NCI-H2171 (cell line): ENCODE measurements at regions not wholly inside any gene's neighbourhood (a gene's known extent, or its start where the extent isn't known, plus 50 kb on each side); places are given as distances from the start of the nearest gene placed in this dataset.

ENCODE experiments used
- DNase-seq: peaks from one replicate; lab custom pipeline; 2025; lab: John Stamatoyannopoulos, UW

GRCh38 chr14:38111046-38111445, 96.7 kb upstream of the SSTR1 start:
- DNase-seq = no peak

DNA sequence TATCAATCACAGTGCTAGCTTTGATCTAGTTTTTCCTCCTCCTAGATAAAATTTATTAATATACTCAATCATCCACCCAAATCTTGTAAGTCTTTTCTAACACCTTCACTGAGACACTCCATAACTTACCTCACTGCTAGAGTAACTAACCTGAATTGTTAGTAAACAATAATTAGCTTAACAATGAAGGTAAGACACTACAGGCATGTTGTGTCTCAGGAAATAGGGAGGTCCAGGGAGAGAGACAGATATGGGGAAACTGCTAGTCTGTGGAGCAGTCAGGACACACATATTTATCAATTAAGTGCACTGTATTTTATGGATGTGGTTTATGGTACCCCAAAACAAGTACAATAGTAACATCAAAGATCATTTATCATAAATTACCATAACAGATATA, 94.2 kb upstream of the SSTR1 start:
- no peak for DNase-seq

- DNase-seq = no peak
These were observed 90.8 kb upstream of the SSTR1 start for GRCh38 chr14:38116895-38117294.

DNA sequence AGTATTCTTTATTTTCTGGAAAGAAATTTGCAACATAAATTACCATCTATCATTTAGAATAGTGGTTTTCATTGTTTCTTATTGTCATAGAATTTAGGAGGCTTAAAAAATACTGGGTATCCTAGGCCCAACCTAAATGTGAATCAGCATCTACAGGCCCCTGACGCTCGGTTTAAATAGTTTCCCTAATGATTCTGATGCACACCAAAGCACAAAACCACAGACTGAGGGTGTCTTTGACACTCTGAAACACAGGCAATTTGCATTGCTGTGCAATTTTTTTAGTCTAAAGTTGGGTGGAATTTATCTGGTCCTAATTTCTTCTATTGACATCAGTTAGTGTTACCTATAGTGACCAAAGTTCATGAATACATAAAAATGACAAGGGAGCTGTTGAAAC, 87.6 kb upstream of the SSTR1 start:
- DNase-seq = no peak

- DNase-seq = no peak
These were observed 86.2 kb upstream of the SSTR1 start for GRCh38 chr14:38121320-38122020.

GRCh38 chr14:38122241-38122640, 85.5 kb upstream of the SSTR1 start:
- DNase-seq = no peak

- DNase-seq = no peak
These were observed 83.2 kb upstream of the SSTR1 start for GRCh38 chr14:38124506-38124905.

DNA sequence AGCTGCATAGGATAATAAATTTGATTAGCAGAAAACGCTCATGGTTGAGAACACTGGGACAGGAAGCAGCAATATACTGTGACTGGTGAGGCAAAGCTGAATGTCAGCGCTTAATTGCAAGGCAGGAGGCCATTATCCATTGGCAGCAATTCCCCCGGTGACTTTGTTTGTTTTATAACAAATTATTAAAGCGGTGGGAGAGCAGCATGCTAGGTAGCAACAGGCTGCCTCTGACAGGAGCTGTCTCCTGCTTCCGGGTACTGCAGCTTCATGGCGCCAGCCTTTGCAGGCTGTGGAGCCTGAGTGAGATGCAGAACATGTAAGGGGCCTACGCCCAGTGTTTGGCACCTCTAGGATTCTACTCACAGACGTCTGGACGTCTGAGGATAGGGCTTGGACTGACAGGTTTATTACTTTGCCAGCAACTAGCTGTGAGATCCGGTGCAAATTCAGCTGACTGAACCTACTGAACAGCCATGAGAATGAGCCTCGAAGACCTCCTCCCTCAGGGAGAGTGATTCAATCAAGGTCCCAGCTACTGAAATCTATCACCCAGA, 82.1 kb upstream of the SSTR1 start:
- DNase-seq = no peak

- no peak for DNase-seq
These were observed 80.3 kb upstream of the SSTR1 start for GRCh38 chr14:38127356-38127755.

- DNase-seq = no peak
These were observed 79.9 kb upstream of the SSTR1 start for GRCh38 chr14:38127784-38128183.

- no peak for DNase-seq
These were observed 79.1 kb upstream of the SSTR1 start for GRCh38 chr14:38128640-38129039.

DNA sequence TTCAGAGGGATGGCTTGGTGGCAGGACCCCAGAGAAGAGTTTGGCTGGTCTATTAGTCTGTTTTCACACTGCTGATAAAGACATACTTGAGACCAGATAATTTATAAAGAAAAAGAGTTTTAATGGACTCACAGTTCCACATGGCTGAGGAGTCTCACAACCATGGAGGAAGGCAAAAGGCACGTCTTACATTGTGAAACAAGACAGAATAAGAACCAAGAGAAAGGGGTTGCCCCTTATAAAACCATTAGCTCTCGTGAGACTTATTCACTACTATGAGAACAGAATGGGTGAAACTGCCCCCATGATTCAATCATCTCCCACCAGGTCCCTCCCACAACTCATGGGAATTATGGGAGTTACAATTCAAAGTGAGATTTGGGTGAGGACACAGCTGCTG, 78.5 kb upstream of the SSTR1 start:
- no peak for DNase-seq

GRCh38 chr14:38129705-38130104, 78.0 kb upstream of the SSTR1 start:
- DNase-seq = no peak

- no peak for DNase-seq
These were observed 73.2 kb upstream of the SSTR1 start for GRCh38 chr14:38134416-38135030.

DNA sequence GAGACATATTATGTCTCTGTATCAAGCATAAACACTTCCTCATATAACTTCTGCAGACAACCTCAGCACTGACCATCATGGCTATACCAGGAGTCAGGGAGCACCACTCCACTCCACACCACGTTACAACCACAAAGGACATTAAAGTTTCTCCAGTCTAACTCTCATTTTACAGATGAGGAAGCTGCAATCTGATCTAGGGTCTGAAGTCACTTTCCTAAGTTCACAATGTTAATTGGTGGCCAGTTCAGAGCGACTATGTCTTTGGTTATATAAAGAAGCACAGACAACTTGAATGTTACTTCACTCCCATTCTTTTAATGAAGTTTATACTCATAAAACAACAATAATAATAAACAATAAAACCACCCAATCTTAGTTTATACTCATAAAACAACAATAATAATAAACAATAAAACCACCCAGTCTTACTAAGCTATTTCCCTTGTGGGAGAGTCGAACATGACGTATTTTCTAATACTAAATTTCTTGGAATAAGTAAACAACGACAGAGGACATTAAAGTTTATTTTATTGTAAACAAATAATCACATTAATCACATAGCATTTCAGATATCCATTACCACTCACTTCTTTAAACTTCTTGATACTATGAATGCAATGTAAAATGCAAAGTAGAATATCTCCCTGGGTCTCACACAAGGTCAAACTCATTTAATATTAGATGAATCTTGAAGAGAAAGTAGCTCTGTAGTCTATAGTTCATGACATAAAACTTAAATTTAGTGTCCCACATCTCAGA, 72.4 kb upstream of the SSTR1 start:
- no peak for DNase-seq

- no peak for DNase-seq
These were observed 70.7 kb upstream of the SSTR1 start for GRCh38 chr14:38137005-38137404.

DNA sequence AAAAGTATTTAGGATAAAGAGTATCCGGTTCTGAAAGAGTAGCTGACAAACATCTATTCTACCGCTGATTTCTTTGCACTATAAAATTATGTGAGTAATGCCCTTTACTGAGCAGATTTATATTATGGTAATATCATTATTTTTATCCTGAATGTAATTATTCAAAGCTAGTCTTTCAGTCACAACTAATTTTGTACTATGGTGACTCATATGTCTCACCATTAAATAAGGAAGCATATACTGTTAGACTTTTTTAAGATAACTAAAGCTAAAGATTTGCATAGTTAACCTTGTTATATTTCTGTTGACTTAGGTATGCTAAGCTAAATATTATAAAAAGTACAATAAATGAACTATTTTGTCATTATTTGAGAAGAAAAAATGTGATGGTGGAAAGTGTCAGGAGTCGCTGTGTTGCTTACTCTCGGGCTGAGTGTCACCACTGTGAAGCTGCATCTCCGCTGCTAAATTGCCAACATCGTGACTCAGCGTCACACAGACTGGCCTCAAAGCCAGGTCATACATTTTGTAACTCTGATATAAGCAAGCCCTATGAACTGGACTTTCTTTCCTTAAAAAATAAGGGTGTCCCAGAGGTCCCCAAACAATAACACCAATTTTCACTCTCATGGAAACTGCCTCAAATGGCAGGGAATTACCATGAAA, 69.1 kb upstream of the SSTR1 start:
- DNase-seq = no peak

- DNase-seq = no peak
These were observed 67.8 kb upstream of the SSTR1 start for GRCh38 chr14:38139926-38140325.

DNA sequence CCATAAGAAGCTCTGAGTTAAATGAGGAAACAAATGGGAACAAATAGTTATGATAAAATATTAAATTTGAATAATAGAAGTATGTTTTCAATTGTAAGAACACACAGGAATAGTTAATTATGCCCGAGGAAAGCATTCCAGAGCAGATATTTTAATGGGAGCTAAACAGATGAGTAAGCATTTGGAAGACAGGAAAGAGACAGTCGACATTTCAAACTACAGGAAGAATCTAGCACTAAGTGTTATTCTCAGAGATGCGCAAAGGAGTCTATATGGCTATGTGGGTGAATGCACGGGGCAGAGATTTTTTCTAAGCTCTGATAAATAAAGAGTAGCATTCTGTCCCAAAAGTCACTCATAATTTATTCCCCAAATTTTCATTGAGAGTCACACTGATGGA, 64.5 kb upstream of the SSTR1 start:
- no peak for DNase-seq

GRCh38 chr14:38143659-38144505, 63.8 kb upstream of the SSTR1 start:
- no peak for DNase-seq

DNA sequence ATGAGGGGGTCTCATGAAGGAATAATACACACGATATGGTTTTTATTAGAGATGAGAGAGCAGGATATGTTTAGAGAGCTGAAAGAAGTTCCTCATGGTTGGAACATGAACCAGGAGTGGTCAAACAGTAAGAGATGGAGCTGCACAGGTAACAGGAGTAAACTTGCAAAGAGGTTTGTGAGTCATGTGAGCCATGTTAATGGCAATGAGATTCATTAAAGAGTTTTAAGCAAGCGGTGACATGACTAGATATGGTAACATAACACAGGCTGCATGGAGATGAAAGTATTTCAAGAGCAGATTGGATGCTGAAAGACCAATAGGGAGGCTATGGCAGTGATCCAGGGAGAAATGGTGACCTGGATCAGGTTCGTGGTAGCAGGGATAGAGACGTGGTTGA, 62.6 kb upstream of the SSTR1 start:
- no peak for DNase-seq

GRCh38 chr14:38150075-38150474, 57.6 kb upstream of the SSTR1 start:
- DNase-seq = no peak
